GM10266 (cell line): ENCODE measurements at regions not wholly inside any gene's neighbourhood (a gene's known extent, or its start where the extent isn't known, plus 50 kb on each side); places are given as distances from the start of the nearest gene placed in this dataset.
"Not testable (repeated sequence)": the region's sequence is repeated elsewhere in the genome, so short reads cannot be mapped to it uniquely, and the experiment has no call there.

Experiments
- DNase-seq: peaks from one replicate; pipeline ENCODE4 v3.0.0; 2012; ENCODE audit errors: extremely low spot score
- CTCF ChIP-seq: IDR thresholded peaks from 2 replicates; pipeline ENCODE4 v1.5.1; 2012; ENCODE audit warnings: mild to moderate bottlenecking, low read depth; ENCODE audit not compliant: control insufficient read depth, insufficient read depth; ENCODE audit errors: missing control alignments

GRCh38 chr9:68614121-68614520, 73.4 kb upstream of the TMEM252 start:
- no peak for DNase-seq
- TF ChIP-seq CTCF, result no peak

- DNase-seq, result not testable (repeated sequence)
Measured at GRCh38 chr9:68617011-68617410, 76.3 kb upstream of the TMEM252 start.

- no peak for DNase-seq
- no peak for TF ChIP-seq CTCF
Measured at GRCh38 chr9:68619072-68619471, 78.4 kb upstream of the TMEM252 start.

- TF ChIP-seq CTCF, result no peak
- DNase-seq, result no peak
Measured at GRCh38 chr9:68619636-68620035, 79.0 kb upstream of the TMEM252 start.

- DNase-seq, result no peak
- TF ChIP-seq CTCF, result no peak
Measured at GRCh38 chr9:68625559-68625958, 79.5 kb upstream of the PIP5K1B start.

GRCh38 chr9:68626526-68626925, 78.5 kb upstream of the PIP5K1B start:
- no peak for DNase-seq

GRCh38 chr9:68627104-68627503, 77.9 kb upstream of the PIP5K1B start:
- no peak for DNase-seq
- TF ChIP-seq CTCF, result no peak

More at GRCh38 chr9:68626526-68626925, 78.5 kb upstream of the PIP5K1B start:
- TF ChIP-seq CTCF, result no peak

GRCh38 chr9:68627594-68627993, 77.4 kb upstream of the PIP5K1B start:
- TF ChIP-seq CTCF, result no peak
- DNase-seq, result no peak
